ENCODE measurements at regions not wholly inside any gene's neighbourhood (a gene's known extent, or its start where the extent isn't known, plus 50 kb on each side); places are given as distances from the start of the nearest gene placed in this dataset.

DNA sequence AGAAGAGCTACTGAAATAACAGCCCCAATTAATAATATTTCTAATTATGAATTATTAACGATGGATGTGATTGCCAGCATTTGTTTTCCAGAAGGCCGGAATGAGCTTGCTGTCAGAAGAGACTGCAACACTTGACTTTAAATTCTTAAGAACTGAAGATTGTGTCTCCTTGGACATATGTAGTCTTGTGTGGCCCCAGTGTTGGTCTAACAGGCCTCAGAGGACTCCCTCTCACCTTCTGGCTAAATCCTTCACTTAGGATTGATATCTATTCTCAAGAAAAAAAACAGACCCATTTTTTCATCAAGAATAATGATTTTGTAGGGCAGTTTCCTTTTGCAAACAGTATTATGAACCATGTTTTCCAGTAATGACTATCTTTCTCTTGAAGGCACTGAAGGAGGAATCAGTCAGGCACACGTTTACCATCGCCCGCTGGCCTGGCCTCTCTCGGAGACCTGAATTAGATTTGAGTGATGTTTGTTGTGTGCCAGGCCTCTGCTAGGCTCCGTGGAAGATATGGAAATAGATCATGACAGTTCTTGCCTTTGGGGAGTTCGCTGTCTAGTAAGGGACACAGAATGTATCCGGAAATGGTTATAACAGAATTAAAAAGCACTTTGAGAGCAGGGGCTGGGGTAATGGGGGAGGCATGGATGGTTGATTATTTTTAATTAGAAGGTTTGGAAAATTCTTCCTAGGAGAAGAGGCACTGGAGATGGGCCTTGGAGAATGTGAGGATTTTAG is 258.0 kb downstream of the MYCN start:
- Histone ChIP-seq H3K36me3 (ENCODE audit: control insufficient read depth in 5 of 5, insufficient read depth in 5 of 5, low read length in 5 of 5) (no peaks in the 10 kb centered on the region), H3K4me3 (ENCODE audit: low read depth in 1 of 5, low read length in 5 of 5) (no peak overlapping the region), H3K9me3 (ENCODE audit: control insufficient read depth in 5 of 5, low read length in 5 of 5) (peaks cover 0 to 5% (median 0%) of the 10 kb centered on the region in 5 donors), H3K27me3 (ENCODE audit: control insufficient read depth in 5 of 5, insufficient read depth in 4 of 5, low read length in 5 of 5) (no peaks in the 10 kb centered on the region), H3K4me1 (ENCODE audit: control insufficient read depth in 5 of 5, insufficient read depth in 5 of 5, low read length in 5 of 5) (peaks cover 0 to 3% (median 0%) of the 10 kb centered on the region in 5 donors), H3K9ac (ENCODE audit: low read length in 5 of 5) (no peak overlapping the region), H3K27ac (ENCODE audit: low read depth, low read length) (no peak overlapping the region)

- Histone ChIP-seq H3K27ac (ENCODE audit: low read depth, low read length) (no peak overlapping the region), H3K4me3 (ENCODE audit: low read depth in 1 of 5, low read length in 5 of 5) (no peak overlapping the region), H3K4me1 (ENCODE audit: control insufficient read depth in 5 of 5, insufficient read depth in 5 of 5, low read length in 5 of 5) (peaks cover 0 to 3% (median 0%) of the 10 kb centered on the region in 5 donors), H3K9ac (ENCODE audit: low read length in 5 of 5) (no peak overlapping the region), H3K9me3 (ENCODE audit: control insufficient read depth in 5 of 5, low read length in 5 of 5) (peaks cover 0 to 5% (median 0%) of the 10 kb centered on the region in 5 donors), H3K36me3 (ENCODE audit: control insufficient read depth in 5 of 5, insufficient read depth in 5 of 5, low read length in 5 of 5) (no peaks in the 10 kb centered on the region), H3K27me3 (ENCODE audit: control insufficient read depth in 5 of 5, insufficient read depth in 4 of 5, low read length in 5 of 5) (no peaks in the 10 kb centered on the region)
Observed at GRCh38 chr2:16197504-16198147, 257.3 kb downstream of the MYCN start.

DNA sequence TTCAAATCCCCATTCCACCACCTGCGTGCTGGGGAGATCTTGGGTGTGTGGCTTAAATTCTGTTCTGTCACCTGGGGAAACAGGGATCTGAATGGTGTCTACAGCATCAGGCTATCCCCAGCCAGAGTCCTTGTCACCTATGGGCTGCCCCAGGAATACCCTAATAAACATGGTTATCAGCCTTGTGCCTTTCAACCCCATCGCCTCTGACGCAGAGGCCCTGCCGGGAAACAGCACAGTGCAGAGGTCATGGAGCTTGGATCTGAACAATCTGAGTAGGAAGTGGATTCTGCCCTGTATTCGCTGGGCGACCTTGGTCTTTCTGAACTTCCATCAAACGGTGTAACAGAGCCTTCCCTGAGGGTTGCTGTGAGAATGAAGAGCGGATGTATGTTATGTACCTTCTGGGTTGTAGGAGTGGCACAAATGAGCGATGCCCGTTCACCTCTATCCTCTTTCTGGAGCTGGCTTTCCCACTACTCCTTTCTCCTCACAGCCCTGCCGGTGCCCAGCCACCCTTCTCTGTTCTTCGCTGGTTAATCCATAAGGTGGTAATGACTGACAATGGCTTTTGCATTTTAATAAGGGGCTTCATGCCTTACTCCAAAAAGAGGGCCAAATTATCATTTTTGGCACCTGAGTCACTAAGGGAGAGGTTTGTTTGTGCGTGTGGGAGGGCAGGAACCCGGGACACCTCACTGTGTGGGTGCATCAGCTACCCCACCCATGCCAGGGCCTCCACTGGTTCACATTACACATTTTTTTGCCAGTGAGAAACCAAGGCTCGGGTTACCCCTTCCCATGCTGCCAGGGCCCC is 256.5 kb downstream of the MYCN start:
- H3K4me1 ChIP-seq (ENCODE audit: control insufficient read depth in 5 of 5, insufficient read depth in 5 of 5, low read length in 5 of 5) = peaks cover 0 to 3% (median 0%) of the 10 kb centered on the region in 5 donors
- no peaks in the 10 kb centered on the region for H3K36me3 ChIP-seq (ENCODE audit: control insufficient read depth in 5 of 5, insufficient read depth in 5 of 5, low read length in 5 of 5)

DNA sequence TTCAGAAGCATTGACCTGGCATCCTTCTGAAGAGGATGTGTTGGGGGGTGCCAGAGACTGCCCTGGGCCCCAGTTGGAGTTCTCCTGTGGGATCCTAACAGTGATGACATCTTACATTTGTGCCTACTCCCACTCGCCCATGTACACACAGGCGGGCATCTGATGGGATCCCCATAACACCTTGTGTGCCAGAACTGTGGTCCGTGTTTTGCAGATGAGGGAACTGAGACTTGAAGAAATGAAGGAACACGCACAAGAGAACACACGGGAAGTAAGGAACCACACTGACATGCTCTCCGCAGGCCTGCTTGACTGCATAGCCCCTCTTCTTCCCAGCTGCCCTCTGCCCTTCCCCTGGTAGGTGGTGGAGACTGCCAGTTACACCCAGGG is 255.3 kb downstream of the MYCN start:
- no peaks in the 10 kb centered on the region for H3K36me3 ChIP-seq (ENCODE audit: control insufficient read depth in 5 of 5, insufficient read depth in 5 of 5, low read length in 5 of 5)
- H3K9ac ChIP-seq (ENCODE audit: low read length in 5 of 5) = no peak overlapping the region
- peaks cover 0 to 5% (median 0%) of the 10 kb centered on the region in 5 donors for H3K9me3 ChIP-seq (ENCODE audit: control insufficient read depth in 5 of 5, low read length in 5 of 5)
- H3K4me1 ChIP-seq (ENCODE audit: control insufficient read depth in 5 of 5, insufficient read depth in 5 of 5, low read length in 5 of 5) = peaks cover 0 to under 1% (median 0%) of the 10 kb centered on the region in 5 donors
- H3K4me3 ChIP-seq (ENCODE audit: low read depth in 1 of 5, low read length in 5 of 5) = no peak overlapping the region
- no peaks in the 10 kb centered on the region for H3K27me3 ChIP-seq (ENCODE audit: control insufficient read depth in 5 of 5, insufficient read depth in 4 of 5, low read length in 5 of 5)
- H3K27ac ChIP-seq (ENCODE audit: low read depth, low read length) = no peak overlapping the region

More for the DNA sequence above, 256.5 kb downstream of the MYCN start:
- Histone ChIP-seq H3K27me3 (ENCODE audit: control insufficient read depth in 5 of 5, insufficient read depth in 4 of 5, low read length in 5 of 5) (no peaks in the 10 kb centered on the region), H3K9me3 (ENCODE audit: control insufficient read depth in 5 of 5, low read length in 5 of 5) (peaks cover 0 to 5% (median 0%) of the 10 kb centered on the region in 5 donors), H3K9ac (ENCODE audit: low read length in 5 of 5) (no peak overlapping the region), H3K4me3 (ENCODE audit: low read depth in 1 of 5, low read length in 5 of 5) (no peak overlapping the region), H3K27ac (ENCODE audit: low read depth, low read length) (no peak overlapping the region)

DNA sequence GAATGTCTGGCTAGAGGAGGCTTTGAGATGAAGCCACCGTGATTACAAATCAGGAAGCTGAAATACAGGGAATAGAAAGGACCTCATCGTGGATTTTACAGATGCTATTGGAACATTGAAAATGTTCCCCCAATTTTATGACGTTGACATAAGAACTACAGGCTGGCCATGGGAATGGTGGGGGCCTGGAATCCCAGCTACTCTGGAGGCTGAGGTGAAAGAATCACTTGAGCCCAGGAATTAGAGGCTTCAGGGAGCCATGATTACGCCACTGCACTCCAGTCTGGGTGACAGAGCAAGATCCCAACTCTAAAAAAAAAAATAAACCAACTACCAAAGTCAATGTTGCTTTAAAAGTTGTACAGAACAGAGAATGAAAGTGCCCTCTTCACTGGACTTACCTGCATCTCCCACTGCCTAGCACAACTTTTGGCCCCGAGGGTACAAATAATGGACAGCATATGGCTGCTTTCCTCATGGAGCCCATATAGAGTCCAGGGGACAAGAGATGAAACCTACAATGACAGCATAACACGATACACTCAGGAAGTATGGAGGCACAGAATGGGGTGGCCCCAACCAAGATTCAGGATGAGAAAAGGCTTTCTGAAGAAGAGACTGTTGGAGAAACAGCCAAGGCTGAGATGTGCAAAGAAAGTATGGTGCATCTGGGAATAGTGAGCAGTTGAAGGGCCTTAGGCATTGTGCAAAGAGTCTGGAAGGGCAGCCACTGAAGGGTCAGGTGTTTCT is 254.8 kb downstream of the MYCN start:
- Histone ChIP-seq H3K36me3 (ENCODE audit: control insufficient read depth in 5 of 5, insufficient read depth in 5 of 5, low read length in 5 of 5) (no peaks in the 10 kb centered on the region), H3K9me3 (ENCODE audit: control insufficient read depth in 5 of 5, low read length in 5 of 5) (peaks cover 0 to 5% (median 0%) of the 10 kb centered on the region in 5 donors), H3K27me3 (ENCODE audit: control insufficient read depth in 5 of 5, insufficient read depth in 4 of 5, low read length in 5 of 5) (no peaks in the 10 kb centered on the region)

DNA sequence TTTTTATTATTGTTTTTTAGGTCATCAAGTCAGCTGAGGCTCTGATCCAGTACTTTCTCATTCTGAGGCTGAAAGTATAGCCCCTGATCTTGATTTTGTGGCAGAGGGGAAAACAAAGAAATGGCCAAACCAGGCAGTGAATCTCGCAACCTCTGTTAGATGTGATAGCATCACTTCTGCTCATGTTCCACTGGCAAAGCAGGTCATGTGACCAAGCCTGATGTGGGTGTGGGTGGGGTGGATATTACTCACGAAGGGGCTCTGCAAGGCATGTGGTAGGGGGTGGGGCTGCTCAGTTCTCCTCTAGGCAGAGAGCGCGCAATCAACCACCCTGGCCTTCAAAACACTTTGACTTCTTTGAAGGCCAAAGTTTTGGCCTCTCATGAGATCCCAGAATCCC is 254.2 kb downstream of the MYCN start:
- no peaks in the 10 kb centered on the region for H3K36me3 ChIP-seq (ENCODE audit: control insufficient read depth in 5 of 5, insufficient read depth in 5 of 5, low read length in 5 of 5)
- H3K9me3 ChIP-seq (ENCODE audit: control insufficient read depth in 5 of 5, low read length in 5 of 5) = peaks cover 0 to 5% (median 0%) of the 10 kb centered on the region in 5 donors

More for the DNA sequence above, 254.8 kb downstream of the MYCN start:
- no peak overlapping the region for H3K4me3 ChIP-seq (ENCODE audit: low read depth in 1 of 5, low read length in 5 of 5)
- H3K9ac ChIP-seq (ENCODE audit: low read length in 5 of 5) = no peak overlapping the region
- no peaks in the 10 kb centered on the region for H3K4me1 ChIP-seq (ENCODE audit: control insufficient read depth in 5 of 5, insufficient read depth in 5 of 5, low read length in 5 of 5)
- H3K27ac ChIP-seq (ENCODE audit: low read depth, low read length) = no peak overlapping the region

DNA sequence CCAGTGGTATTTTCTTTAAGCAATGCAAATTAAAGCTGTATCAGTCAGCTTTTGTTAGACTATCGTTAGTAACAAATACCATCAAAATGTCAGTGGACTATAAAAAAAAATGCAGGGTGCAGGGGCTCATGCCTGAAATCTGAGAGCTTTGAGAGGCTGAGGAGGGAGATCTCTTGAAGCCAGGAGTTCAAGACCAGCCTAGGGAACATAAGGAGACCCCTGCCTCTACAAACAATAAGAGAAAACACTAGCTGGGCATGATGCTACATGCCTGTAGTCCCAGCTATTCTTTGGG is 253.7 kb downstream of the MYCN start:
- H3K9me3 ChIP-seq (ENCODE audit: control insufficient read depth in 5 of 5, low read length in 5 of 5) = peaks cover 0 to 5% (median 0%) of the 10 kb centered on the region in 5 donors
- no peak overlapping the region for H3K9ac ChIP-seq (ENCODE audit: low read length in 5 of 5)
- no peaks in the 10 kb centered on the region for H3K36me3 ChIP-seq (ENCODE audit: control insufficient read depth in 5 of 5, insufficient read depth in 5 of 5, low read length in 5 of 5)
- H3K27ac ChIP-seq (ENCODE audit: low read depth, low read length) = no peak overlapping the region
- H3K4me3 ChIP-seq (ENCODE audit: low read depth in 1 of 5, low read length in 5 of 5) = no peak overlapping the region
- no peaks in the 10 kb centered on the region for H3K27me3 ChIP-seq (ENCODE audit: control insufficient read depth in 5 of 5, insufficient read depth in 4 of 5, low read length in 5 of 5)
- H3K4me1 ChIP-seq (ENCODE audit: control insufficient read depth in 5 of 5, insufficient read depth in 5 of 5, low read length in 5 of 5) = no peaks in the 10 kb centered on the region

More for the DNA sequence above, 254.2 kb downstream of the MYCN start:
- Histone ChIP-seq H3K9ac (ENCODE audit: low read length in 5 of 5) (no peak overlapping the region), H3K27me3 (ENCODE audit: control insufficient read depth in 5 of 5, insufficient read depth in 4 of 5, low read length in 5 of 5) (no peaks in the 10 kb centered on the region), H3K27ac (ENCODE audit: low read depth, low read length) (no peak overlapping the region), H3K4me1 (ENCODE audit: control insufficient read depth in 5 of 5, insufficient read depth in 5 of 5, low read length in 5 of 5) (no peaks in the 10 kb centered on the region), H3K4me3 (ENCODE audit: low read depth in 1 of 5, low read length in 5 of 5) (no peak overlapping the region)

GRCh38 chr2:16192416-16193216 is 252.3 kb downstream of the MYCN start:
- Histone ChIP-seq H3K4me3 (ENCODE audit: low read depth in 1 of 5, low read length in 5 of 5) (no peak overlapping the region), H3K9me3 (ENCODE audit: control insufficient read depth in 5 of 5, low read length in 5 of 5) (peaks cover 0 to 5% (median 0%) of the 10 kb centered on the region in 5 donors), H3K27me3 (ENCODE audit: control insufficient read depth in 5 of 5, insufficient read depth in 4 of 5, low read length in 5 of 5) (no peaks in the 10 kb centered on the region), H3K9ac (ENCODE audit: low read length in 5 of 5) (no peak overlapping the region), H3K27ac (ENCODE audit: low read depth, low read length) (no peak overlapping the region), H3K36me3 (ENCODE audit: control insufficient read depth in 5 of 5, insufficient read depth in 5 of 5, low read length in 5 of 5) (no peaks in the 10 kb centered on the region), H3K4me1 (ENCODE audit: control insufficient read depth in 5 of 5, insufficient read depth in 5 of 5, low read length in 5 of 5) (no peaks in the 10 kb centered on the region)
